ENCODE measurements at regions not wholly inside any gene's neighbourhood (a gene's known extent, or its start where the extent isn't known, plus 50 kb on each side); places are given as distances from the start of the nearest gene placed in this dataset.

DNA sequence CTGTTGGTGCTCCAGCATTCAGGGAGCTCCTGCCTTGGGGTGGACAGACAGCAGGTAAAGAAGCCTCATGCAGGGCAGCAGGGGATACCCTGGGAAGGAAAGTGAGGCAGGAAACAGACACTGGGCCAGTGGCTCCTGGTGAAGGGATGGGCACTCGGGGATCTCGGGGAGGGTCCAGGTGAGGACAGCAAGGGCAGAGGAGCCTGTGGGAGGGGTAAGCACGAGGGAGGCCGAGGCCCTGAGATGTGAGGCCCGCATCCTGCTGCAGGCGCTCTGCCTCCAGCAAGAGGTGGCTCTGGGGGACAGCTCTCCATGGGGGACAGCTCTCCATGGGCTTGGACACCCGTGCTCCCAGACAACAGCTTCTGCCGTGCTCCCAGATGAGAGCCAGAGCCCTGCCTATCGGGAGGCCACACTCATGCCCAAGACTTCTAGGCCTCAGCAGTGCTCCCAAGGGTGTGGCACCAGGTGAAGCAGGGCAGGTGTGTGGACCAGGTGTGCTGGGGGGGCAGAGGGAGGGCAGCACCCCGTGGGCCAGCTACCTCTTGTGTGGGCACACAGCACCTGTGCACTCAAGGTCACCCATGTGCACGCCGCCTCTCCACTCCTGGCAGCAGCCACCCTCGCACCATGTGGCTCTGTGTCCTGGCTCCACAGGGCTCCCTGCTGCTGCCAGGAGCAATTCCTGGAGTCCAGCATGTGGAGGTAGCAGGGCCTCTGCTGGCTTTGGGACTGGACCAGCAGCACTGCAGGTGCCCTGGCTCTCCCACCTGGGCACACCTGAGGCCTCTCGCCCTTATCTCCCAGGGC lies 93.6 kb upstream of the INSIG1 start:
- no peak for TF ChIP-seq JUN (IDR thresholded peaks at IDR 0.05; ENCODE audit: borderline replicate concordance, insufficient read depth, insufficient read length, low read depth)
- TF ChIP-seq, protein P1, sequence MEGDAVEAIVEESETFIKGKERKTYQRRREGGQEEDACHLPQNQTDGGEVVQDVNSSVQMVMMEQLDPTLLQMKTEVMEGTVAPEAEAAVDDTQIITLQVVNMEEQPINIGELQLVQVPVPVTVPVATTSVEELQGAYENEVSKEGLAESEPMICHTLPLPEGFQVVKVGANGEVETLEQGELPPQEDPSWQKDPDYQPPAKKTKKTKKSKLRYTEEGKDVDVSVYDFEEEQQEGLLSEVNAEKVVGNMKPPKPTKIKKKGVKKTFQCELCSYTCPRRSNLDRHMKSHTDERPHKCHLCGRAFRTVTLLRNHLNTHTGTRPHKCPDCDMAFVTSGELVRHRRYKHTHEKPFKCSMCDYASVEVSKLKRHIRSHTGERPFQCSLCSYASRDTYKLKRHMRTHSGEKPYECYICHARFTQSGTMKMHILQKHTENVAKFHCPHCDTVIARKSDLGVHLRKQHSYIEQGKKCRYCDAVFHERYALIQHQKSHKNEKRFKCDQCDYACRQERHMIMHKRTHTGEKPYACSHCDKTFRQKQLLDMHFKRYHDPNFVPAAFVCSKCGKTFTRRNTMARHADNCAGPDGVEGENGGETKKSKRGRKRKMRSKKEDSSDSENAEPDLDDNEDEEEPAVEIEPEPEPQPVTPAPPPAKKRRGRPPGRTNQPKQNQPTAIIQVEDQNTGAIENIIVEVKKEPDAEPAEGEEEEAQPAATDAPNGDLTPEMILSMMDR (IDR thresholded peaks at IDR 0.05; ENCODE audit: extremely low read depth in 1 of 2, insufficient read depth in 1 of 2, low read depth in 1 of 2, low read length in 2 of 2), result no peak
- TF ChIP-seq GATA2 (IDR thresholded peaks at IDR 0.05; ENCODE audit: insufficient read depth, insufficient read length, low read depth, low read length), result no peak
- TF ChIP-seq, protein P2, sequence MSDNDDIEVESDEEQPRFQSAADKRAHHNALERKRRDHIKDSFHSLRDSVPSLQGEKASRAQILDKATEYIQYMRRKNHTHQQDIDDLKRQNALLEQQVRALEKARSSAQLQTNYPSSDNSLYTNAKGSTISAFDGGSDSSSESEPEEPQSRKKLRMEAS (IDR thresholded peaks at IDR 0.05; ENCODE audit: insufficient read depth, insufficient read length), result no peak
- no peak for TF ChIP-seq POLR2A (IDR thresholded peaks at IDR 0.05; ENCODE audit: low read depth, low read length)
- no peak for TF ChIP-seq MYC (IDR thresholded peaks at IDR 0.05; ENCODE audit: low read depth, low read length)
- TF ChIP-seq EZH2 (IDR thresholded peaks at IDR 0.05; ENCODE audit: borderline replicate concordance, low read depth, low read length, severe bottlenecking), result no peak
- TF ChIP-seq POLR2AphosphoS5 (IDR thresholded peaks at IDR 0.05; ENCODE audit: insufficient read depth, low read depth, low read length), result no peak
- TF ChIP-seq FOS (IDR thresholded peaks at IDR 0.05; ENCODE audit: borderline replicate concordance, insufficient read depth, low read length), result no peak
- Histone ChIP-seq H3K79me2 (ENCODE audit: control insufficient read depth, insufficient read depth, low read length) (no peaks in the 10 kb centered on the region), H3K4me1 (ENCODE audit: control insufficient read depth, extremely low read depth, insufficient read depth, low read length) (peaks cover 23% of the 10 kb centered on the region), H3K4me2 (ENCODE audit: insufficient read depth, low read length) (no peak overlapping the region), H3K9ac (replicated peaks; ENCODE audit: extremely low read depth, insufficient read depth, low read length) (no peak overlapping the region), H4K20me1 (replicated peaks; ENCODE audit: control insufficient read depth, extremely low read depth, insufficient read depth, low read length) (no peaks in the 10 kb centered on the region), H3K27ac (ENCODE audit: insufficient read depth, low read depth, low read length) (no peak overlapping the region), H3K36me3 (ENCODE audit: control insufficient read depth in 2 of 2, extremely low read depth in 1 of 2, insufficient read depth in 2 of 2, low read length in 2 of 2) (no peaks in the 10 kb centered on the region), H3K27me3 (ENCODE audit: control insufficient read depth in 2 of 2, insufficient read depth in 2 of 2, low read length in 2 of 2) (no peaks in the 10 kb centered on the region), H2AFZ (ENCODE audit: low read depth, low read length) (no peak overlapping the region), H3K9me3 (replicated peaks; ENCODE audit: control insufficient read depth, insufficient read depth, low read length) (no peaks in the 10 kb centered on the region), H3K9me1 (replicated peaks; ENCODE audit: control insufficient read depth, extremely low read depth, insufficient read depth, low read length) (no peaks in the 10 kb centered on the region), H3K4me3 (replicated peaks in 1 of 3; ENCODE audit: insufficient read depth in 1 of 3, low read depth in 1 of 3, low read length in 3 of 3) (no peak overlapping the region)
- dilution Hi-C loops (cut with MboI; ENCODE audit: extremely low pct_ligation_motif_present, low sequenced_read_pairs) (no loop called here), intact Hi-C loops (cut with micrococcal nuclease) (loop anchor here (10.0 kb wide), 1 partner anchor 601 kb away; no protein-coding TSS in a partner anchor)
- CTCF ChIA-PET, result interaction anchor here (0.9 to 3.3 kb wide), 4 partner anchors 92 to 277 kb away, joined by 3 to 16 read pairs (median 7); no protein-coding TSS in a partner anchor
- POLR2A ChIA-PET, result interaction anchor here (0.8 to 2.8 kb wide), 3 partner anchors 92 to 94 kb away, joined by 3 to 36 read pairs (median 3); partner anchors contain the start of gene INSIG1
- DNase-seq (ENCODE audit: low read depth, low spot score) (no peak), FAIRE-seq (no peak)
- no TSS peak for BruUV-seq (replicated peaks)
